ENCODE measurements at regions not wholly inside any gene's neighbourhood (a gene's known extent, or its start where the extent isn't known, plus 50 kb on each side); places are given as distances from the start of the nearest gene placed in this dataset.

DNA sequence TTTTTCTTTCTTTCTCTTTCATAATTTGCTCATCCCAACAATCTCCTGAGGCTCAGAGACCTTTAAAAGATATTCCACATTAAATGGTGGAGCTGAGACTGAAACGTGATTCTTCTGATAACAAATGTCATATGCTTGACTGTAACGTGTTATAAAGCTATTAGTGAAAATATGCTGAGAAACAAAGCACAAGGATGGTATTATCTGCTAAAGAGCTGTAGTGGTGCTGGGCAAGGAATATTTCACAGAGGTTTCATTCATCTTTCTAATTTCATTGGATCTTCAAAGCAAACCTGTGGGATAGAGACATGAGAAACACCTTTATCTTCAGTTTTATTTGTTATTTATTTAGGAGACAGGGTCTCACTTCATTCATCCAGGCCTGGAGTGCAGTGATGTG lies 98.1 kb upstream of the WLS start (continued):
- TF ChIP-seq DACH1 (IDR thresholded peaks at IDR 0.05; ENCODE audit: partially characterized antibody) (no peak), ZBTB43 (CRISPR knock-in tag; IDR thresholded peaks at IDR 0.05) (no peak), ZSCAN29 (IDR thresholded peaks at IDR 0.05) (no peak), E2F3 (CRISPR knock-in tag; IDR thresholded peaks at IDR 0.05) (no peak), BRF1 (IDR thresholded peaks at IDR 0.05; ENCODE audit: borderline replicate concordance, extremely low read depth, insufficient read length) (no peak)

DNA sequence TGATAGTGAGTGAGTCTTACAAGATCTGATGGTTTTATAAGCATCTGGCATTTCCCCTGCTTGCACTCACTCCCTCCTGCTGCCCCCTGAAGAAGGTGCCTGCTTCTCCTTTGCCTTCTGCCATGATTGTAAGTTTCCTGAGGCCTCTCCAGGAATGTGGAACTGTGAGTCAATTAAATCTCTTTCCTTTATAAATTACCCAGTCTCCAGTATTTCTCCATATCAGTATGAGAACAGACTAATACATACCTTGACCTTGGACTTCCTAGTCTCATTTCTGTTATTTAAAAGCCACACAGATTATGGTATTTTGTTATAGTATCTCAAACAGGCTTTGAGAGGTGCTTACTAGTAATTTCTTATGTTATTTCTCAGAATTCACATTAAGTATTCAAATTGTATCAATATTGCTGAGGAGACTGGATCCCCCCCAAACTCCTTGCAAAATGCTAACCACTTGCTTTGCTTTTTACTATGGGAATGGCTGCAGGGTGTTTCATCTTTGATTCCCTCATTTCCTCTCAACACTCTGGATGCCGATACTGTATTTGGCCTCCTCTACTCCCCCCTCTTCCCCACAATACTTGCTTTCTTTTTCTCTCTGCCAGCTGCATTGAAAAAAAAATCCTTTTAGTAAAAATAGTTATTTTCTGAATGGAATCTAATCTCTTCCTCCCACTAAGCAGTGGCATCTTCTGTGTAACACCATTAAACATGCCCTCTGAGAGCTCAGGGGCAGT lies 96.9 kb upstream of the WLS start:
- Histone ChIP-seq H3K27ac (ENCODE audit: extremely low read depth, low read depth, low read length) (no peak overlapping the region), H3K9ac (ENCODE audit: insufficient read depth in 1 of 2, low read depth in 2 of 2, low read length in 2 of 2) (no peak overlapping the region), H3K4me2 (ENCODE audit: insufficient read depth, low read length) (no peak overlapping the region), H3K79me2 (ENCODE audit: control insufficient read depth, insufficient read depth, low read length) (no peaks in the 10 kb centered on the region), H3K9me3 (replicated peaks; ENCODE audit: control insufficient read depth, insufficient read depth, low read depth, low read length) (no peaks in the 10 kb centered on the region), H4K20me1 (replicated peaks; ENCODE audit: control insufficient read depth, insufficient read depth, low read length) (no peaks in the 10 kb centered on the region), H3K9me1 (ENCODE audit: control insufficient read depth, insufficient read depth, low read length) (no peaks in the 10 kb centered on the region), H3K4me1 (replicated peaks in 1 of 2; ENCODE audit: control insufficient read depth in 2 of 2, insufficient read depth in 2 of 2, low read length in 2 of 2) (no peaks in the 10 kb centered on the region), H3K27me3 (ENCODE audit: control insufficient read depth in 2 of 2, insufficient read depth in 2 of 2, low read length in 2 of 2) (no peaks in the 10 kb centered on the region), H3K4me3 (no peak overlapping the region), H2AFZ (ENCODE audit: low read depth, low read length) (no peak overlapping the region), H3K36me3 (ENCODE audit: control insufficient read depth, insufficient read depth, low read length) (no peaks in the 10 kb centered on the region)
- ChIA-PET CTCF (ENCODE audit: low intra/inter-chr PET ratio) (no interaction called here), POLR2A (no interaction called here)
- TF ChIP-seq NCOA4 (IDR thresholded peaks at IDR 0.05; ENCODE audit: partially characterized antibody) (no peak), KLF10 (CRISPR knock-in tag; IDR thresholded peaks at IDR 0.05) (no peak)
- in situ Hi-C loops (cut with MboI) (loop anchor here (25.0 kb wide), 1 partner anchor 792 kb away; no protein-coding TSS in a partner anchor), intact Hi-C loops (cut with micrococcal nuclease) (no loop called here)
- FAIRE-seq = no peak
- ATAC-seq = no peak
- DNase-seq (ENCODE audit: extremely low read depth in 1 of 4, low spot score in 3 of 4) = no peak
- no TSS peak for BruUV-seq (replicated peaks)
- 0% methylated on average over 1 of the region's 1 CpG for WGBS (ENCODE audit: insufficient coverage, low coverage, missing lambda C conversion rate)
